Keratinocyte (primary cell): ENCODE measurements at regions not wholly inside any gene's neighbourhood (a gene's known extent, or its start where the extent isn't known, plus 50 kb on each side); places are given as distances from the start of the nearest gene placed in this dataset.

Source experiments
- DNase-seq: peaks from one replicate; pipeline ENCODE4 v3.0.0-alpha.2; 2011; ENCODE audit warnings: low read depth, missing footprints, low spot score
- FAIRE-seq: peaks from 2 replicates; lab custom pipeline; 2011; peaks lifted over from hg19 to GRCh38; lab: Jason Lieb, UNC
- H2AFZ ChIP-seq: 2 replicates; pipeline ENCODE4 v1.6.0; 2012; ENCODE audit warnings: low read length, control low read depth, inconsistent platforms; ENCODE audit not compliant: control insufficient read depth
- H3K27ac ChIP-seq: 2 replicates; pipeline ENCODE4 v1.5.1; 2011; ENCODE audit warnings: low read length; ENCODE audit not compliant: control insufficient read depth, insufficient read depth
- H3K27me3 ChIP-seq: 3 replicates; pipeline ENCODE4 v1.6.0; 2011; ENCODE audit warnings: low read length; ENCODE audit not compliant: control insufficient read depth, insufficient read depth; ENCODE audit errors: extremely low read depth
- H3K36me3 ChIP-seq, 2 experiments: 2 replicates in 1 of 2; 3 replicates in 1 of 2; pipeline ENCODE4 v1.5.1; 2011; ENCODE audit warnings: low read length in 2 of 2, mild to moderate bottlenecking in 1 of 2; ENCODE audit not compliant: control insufficient read depth in 2 of 2, insufficient read depth in 2 of 2; ENCODE audit errors: extremely low read depth in 1 of 2
- H3K4me1 ChIP-seq: 3 replicates; pipeline ENCODE4 v1.5.1; 2011; ENCODE audit warnings: low read length; ENCODE audit not compliant: control insufficient read depth, insufficient read depth; ENCODE audit errors: extremely low read depth
- H3K4me2 ChIP-seq: 3 replicates; pipeline ENCODE4 v1.6.0; 2011; ENCODE audit warnings: low read depth, low read length; ENCODE audit not compliant: control insufficient read depth, insufficient read depth; ENCODE audit errors: extremely low read depth
- H3K4me3 ChIP-seq, 3 experiments: fragments of 200-600 bp in 1 of 3; sonication (generic) in 1 of 3; 2 replicates in 2 of 3; 3 replicates in 1 of 3; pipeline ENCODE4 v1.5.1; 2011 to 2016; ENCODE audit warnings: low read length in 3 of 3, mild to moderate bottlenecking in 3 of 3, control low read depth in 2 of 3, inconsistent platforms in 1 of 3, low read depth in 1 of 3, mixed read lengths in 1 of 3, mixed run types in 1 of 3, moderate library complexity in 1 of 3; ENCODE audit not compliant: control insufficient read depth in 2 of 3, insufficient read depth in 2 of 3; ENCODE audit errors: extremely low read depth in 1 of 3
- H3K79me2 ChIP-seq: 2 replicates; pipeline ENCODE4 v1.6.0; 2012; ENCODE audit warnings: low read length; ENCODE audit not compliant: control insufficient read depth, insufficient read depth
- H3K9ac ChIP-seq: 3 replicates; pipeline ENCODE4 v1.6.0; 2011; ENCODE audit warnings: low read length; ENCODE audit not compliant: control insufficient read depth, insufficient read depth; ENCODE audit errors: extremely low read depth
- H3K9me1 ChIP-seq: 3 replicates; pipeline ENCODE4 v1.6.0; 2011; ENCODE audit warnings: low read length; ENCODE audit not compliant: control insufficient read depth, insufficient read depth; ENCODE audit errors: extremely low read depth
- H3K9me3 ChIP-seq: 2 replicates; pipeline ENCODE4 v1.5.1; 2012; ENCODE audit warnings: low read depth, low read length; ENCODE audit not compliant: control insufficient read depth
- H4K20me1 ChIP-seq: 3 replicates; pipeline ENCODE4 v1.6.0; 2011; ENCODE audit warnings: low read length; ENCODE audit not compliant: control insufficient read depth, insufficient read depth; ENCODE audit errors: extremely low read depth
- EZH2 ChIP-seq: IDR thresholded peaks from one replicate; pipeline ENCODE4 v1.6.1; 2012; ENCODE audit warnings: inconsistent platforms, mild to moderate bottlenecking, low read length, moderate library complexity
- dilution Hi-C: fragments of 300-500 bp; cut with MboI; formaldehyde crosslinking; loops from one replicate; pipeline ENCODE4 v1.7.0; 2020; ENCODE audit warnings: low sequenced_read_pairs; ENCODE audit not compliant: extremely low pct_ligation_motif_present
- TF ChIP-seq, protein P1 (sequence below), 3 experiments: IDR thresholded peaks in 1 of 3; conservative IDR thresholded peaks in 1 of 3; optimal IDR thresholded peaks in 1 of 3; 2 replicates in 2 of 3; 3 replicates in 1 of 3; pipeline versions ENCODE3 to v1.5.1; 2011; ENCODE audit warnings: low read length in 3 of 3, mild to moderate bottlenecking in 3 of 3, moderate library complexity in 2 of 3, control low read depth in 1 of 3, inconsistent platforms in 1 of 3; ENCODE audit not compliant: insufficient read depth in 2 of 3; ENCODE audit errors: extremely low read depth in 1 of 3

GRCh38 chr9:78923966-78924659 is 627.2 kb downstream of the PSAT1 start:
- Histone ChIP-seq H4K20me1 (no peaks in the 10 kb centered on the region), H3K4me2 (no peak overlapping the region), H3K27ac (no peak overlapping the region), H3K4me3 (no peak overlapping the region), H3K79me2 (no peaks in the 10 kb centered on the region), H3K4me1 (peaks cover 11% of the 10 kb centered on the region), H3K36me3 (no peaks in the 10 kb centered on the region), H3K9me3 (no peaks in the 10 kb centered on the region), H3K27me3 (no peaks in the 10 kb centered on the region), H2AFZ (no peak overlapping the region), H3K9me1 (no peaks in the 10 kb centered on the region), H3K9ac (no peak overlapping the region)
- dilution Hi-C loops = no loop called here
- DNase-seq (no peak), FAIRE-seq (peak; percentile 9)
- TF ChIP-seq, protein P1, sequence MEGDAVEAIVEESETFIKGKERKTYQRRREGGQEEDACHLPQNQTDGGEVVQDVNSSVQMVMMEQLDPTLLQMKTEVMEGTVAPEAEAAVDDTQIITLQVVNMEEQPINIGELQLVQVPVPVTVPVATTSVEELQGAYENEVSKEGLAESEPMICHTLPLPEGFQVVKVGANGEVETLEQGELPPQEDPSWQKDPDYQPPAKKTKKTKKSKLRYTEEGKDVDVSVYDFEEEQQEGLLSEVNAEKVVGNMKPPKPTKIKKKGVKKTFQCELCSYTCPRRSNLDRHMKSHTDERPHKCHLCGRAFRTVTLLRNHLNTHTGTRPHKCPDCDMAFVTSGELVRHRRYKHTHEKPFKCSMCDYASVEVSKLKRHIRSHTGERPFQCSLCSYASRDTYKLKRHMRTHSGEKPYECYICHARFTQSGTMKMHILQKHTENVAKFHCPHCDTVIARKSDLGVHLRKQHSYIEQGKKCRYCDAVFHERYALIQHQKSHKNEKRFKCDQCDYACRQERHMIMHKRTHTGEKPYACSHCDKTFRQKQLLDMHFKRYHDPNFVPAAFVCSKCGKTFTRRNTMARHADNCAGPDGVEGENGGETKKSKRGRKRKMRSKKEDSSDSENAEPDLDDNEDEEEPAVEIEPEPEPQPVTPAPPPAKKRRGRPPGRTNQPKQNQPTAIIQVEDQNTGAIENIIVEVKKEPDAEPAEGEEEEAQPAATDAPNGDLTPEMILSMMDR (optimal IDR thresholded peaks at IDR 0.05 in 1 of 3, IDR thresholded peaks at IDR 0.05 in 1 of 3, conservative IDR thresholded peaks at IDR 0.05 in 1 of 3; ENCODE audit: extremely low read depth in 1 of 3, insufficient read depth in 2 of 3, low read length in 3 of 3) = no peak
- TF ChIP-seq EZH2 = no peak

GRCh38 chr9:78927099-78927940 is 630.4 kb downstream of the PSAT1 start:
- Histone ChIP-seq H3K4me2 (no peak overlapping the region), H3K27me3 (no peaks in the 10 kb centered on the region), H3K4me1 (peaks cover under 1% of the 10 kb centered on the region), H3K9me3 (no peaks in the 10 kb centered on the region), H4K20me1 (no peaks in the 10 kb centered on the region), H3K4me3 (no peak overlapping the region), H2AFZ (no peak overlapping the region), H3K79me2 (no peaks in the 10 kb centered on the region), H3K9me1 (no peaks in the 10 kb centered on the region), H3K27ac (no peak overlapping the region), H3K9ac (no peak overlapping the region), H3K36me3 (no peaks in the 10 kb centered on the region)
- no peak for FAIRE-seq
- dilution Hi-C loops = no loop called here
- TF ChIP-seq, protein P1 (optimal IDR thresholded peaks at IDR 0.05 in 1 of 3, IDR thresholded peaks at IDR 0.05 in 1 of 3, conservative IDR thresholded peaks at IDR 0.05 in 1 of 3; ENCODE audit: extremely low read depth in 1 of 3, insufficient read depth in 2 of 3, low read length in 3 of 3) = no peak
- no peak for TF ChIP-seq EZH2
- DNase-seq = no peak
